ENCODE measurements at regions not wholly inside any gene's neighbourhood (a gene's known extent, or its start where the extent isn't known, plus 50 kb on each side); places are given as distances from the start of the nearest gene placed in this dataset.

DNA sequence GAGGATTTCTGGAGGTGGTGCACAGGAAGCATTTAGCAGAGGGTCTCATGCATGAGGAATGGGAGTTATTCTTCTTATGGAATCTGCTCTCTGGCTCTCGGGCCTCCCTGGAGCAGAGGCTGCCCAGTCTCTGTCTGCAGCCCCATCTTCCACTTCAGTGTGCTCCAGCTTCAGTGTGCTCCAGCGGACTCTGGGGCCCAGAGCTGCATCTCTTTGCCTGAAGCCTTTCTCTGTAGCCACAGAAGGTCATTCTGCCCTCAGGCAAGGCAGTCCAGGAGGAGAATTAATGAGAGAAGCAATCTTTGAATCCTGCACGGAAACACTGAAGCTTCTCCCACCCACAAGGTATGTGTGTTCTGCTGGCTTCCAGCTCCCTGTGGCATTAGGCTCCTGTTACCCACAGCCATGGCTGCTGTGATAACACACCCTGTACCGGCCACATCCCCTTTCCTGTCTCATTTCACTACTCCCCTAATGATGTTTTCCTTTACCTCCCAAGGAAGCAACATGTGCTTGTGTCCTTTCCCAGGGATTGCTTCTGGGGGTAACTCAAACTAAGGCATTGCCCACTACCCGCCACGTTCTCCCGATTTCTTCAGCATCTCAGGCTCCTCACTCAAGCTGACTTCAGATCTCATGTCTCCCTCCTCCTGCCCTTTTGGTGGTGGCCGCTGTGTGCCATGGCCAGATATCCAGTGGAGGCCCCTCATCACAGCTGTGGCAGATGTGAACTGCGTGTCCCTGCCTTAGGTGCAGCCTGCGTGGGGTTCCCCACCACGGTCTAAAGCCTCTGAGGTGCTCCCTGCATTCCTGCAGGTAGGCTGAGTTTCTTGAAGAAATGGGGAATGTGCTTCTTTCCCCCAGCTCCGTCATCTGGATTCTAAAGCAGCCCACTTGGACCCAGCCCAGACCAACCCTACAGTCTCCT, 181.2 kb upstream of the GALNT2 start:
- intact Hi-C loops (cut with DNase I; ENCODE audit: low total_unique reads): no loop called here
- Histone ChIP-seq H3K36me3 (no peaks in the 10 kb centered on the region), H3K4me3 (no peak overlapping the region), H3K27ac (peak overlapping the region in 1 of 5 donors; percentile 76), H3K4me1 (peaks cover 0 to 41% (median 0%) of the 10 kb centered on the region in 4 donors), H3K27me3 (no peaks in the 10 kb centered on the region), H3K9me3 (peaks cover 0 to 9% (median 0%) of the 10 kb centered on the region in 4 donors)
- TF ChIP-seq POLR2A (IDR thresholded peaks at IDR 0.05) (no peak), POLR2AphosphoS5 (IDR thresholded peaks at IDR 0.05) (no peak), EP300 (IDR thresholded peaks at IDR 0.05) (no peak)
- TF ChIP-seq, protein P1, sequence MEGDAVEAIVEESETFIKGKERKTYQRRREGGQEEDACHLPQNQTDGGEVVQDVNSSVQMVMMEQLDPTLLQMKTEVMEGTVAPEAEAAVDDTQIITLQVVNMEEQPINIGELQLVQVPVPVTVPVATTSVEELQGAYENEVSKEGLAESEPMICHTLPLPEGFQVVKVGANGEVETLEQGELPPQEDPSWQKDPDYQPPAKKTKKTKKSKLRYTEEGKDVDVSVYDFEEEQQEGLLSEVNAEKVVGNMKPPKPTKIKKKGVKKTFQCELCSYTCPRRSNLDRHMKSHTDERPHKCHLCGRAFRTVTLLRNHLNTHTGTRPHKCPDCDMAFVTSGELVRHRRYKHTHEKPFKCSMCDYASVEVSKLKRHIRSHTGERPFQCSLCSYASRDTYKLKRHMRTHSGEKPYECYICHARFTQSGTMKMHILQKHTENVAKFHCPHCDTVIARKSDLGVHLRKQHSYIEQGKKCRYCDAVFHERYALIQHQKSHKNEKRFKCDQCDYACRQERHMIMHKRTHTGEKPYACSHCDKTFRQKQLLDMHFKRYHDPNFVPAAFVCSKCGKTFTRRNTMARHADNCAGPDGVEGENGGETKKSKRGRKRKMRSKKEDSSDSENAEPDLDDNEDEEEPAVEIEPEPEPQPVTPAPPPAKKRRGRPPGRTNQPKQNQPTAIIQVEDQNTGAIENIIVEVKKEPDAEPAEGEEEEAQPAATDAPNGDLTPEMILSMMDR (IDR thresholded peaks at IDR 0.05): no peak
- no peak for DNase-seq
- WGBS, 5 donors: 83 to 89% (median 88%) methylated on average over 12 of the region's 12 CpGs

DNA sequence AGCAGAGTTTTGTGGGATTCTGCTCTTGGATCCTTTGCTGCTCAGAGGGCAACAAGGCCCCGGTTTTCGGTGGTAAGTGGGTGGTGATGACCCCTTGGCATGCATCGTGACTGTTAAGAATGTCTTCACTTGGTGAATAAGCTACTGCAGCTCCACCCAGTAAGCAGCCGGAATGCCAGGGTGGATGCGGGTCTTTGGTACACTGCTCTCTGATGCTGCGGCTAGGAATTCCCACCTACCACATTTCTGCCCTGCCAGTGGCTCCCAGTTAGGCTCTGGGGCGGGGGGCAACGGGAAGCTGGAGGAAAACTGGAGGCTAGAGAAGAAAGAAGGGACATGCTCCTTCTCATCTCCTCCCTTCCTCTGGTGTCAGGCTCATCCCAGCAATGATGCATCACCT, 180.4 kb upstream of the GALNT2 start:
- Histone ChIP-seq H3K4me1 (peaks cover 0 to 38% (median 0%) of the 10 kb centered on the region in 4 donors), H3K9me3 (peaks cover 0 to 9% (median 0%) of the 10 kb centered on the region in 4 donors), H3K27ac (peak overlapping the region in 2 of 5 donors; percentile 60 to 76), H3K4me3 (no peak overlapping the region), H3K36me3 (no peaks in the 10 kb centered on the region), H3K27me3 (no peaks in the 10 kb centered on the region)
- DNase-seq: no peak
- 85 to 93% (median 90%) methylated on average over 8 of the region's 8 CpGs for WGBS, 5 donors
- no peak for TF ChIP-seq POLR2A (IDR thresholded peaks at IDR 0.05)
- TF ChIP-seq, protein P1 (IDR thresholded peaks at IDR 0.05): no peak
- no peak for TF ChIP-seq EP300 (IDR thresholded peaks at IDR 0.05)
- TF ChIP-seq POLR2AphosphoS5 (IDR thresholded peaks at IDR 0.05): no peak
- intact Hi-C loops (cut with DNase I; ENCODE audit: low total_unique reads): no loop called here

DNA sequence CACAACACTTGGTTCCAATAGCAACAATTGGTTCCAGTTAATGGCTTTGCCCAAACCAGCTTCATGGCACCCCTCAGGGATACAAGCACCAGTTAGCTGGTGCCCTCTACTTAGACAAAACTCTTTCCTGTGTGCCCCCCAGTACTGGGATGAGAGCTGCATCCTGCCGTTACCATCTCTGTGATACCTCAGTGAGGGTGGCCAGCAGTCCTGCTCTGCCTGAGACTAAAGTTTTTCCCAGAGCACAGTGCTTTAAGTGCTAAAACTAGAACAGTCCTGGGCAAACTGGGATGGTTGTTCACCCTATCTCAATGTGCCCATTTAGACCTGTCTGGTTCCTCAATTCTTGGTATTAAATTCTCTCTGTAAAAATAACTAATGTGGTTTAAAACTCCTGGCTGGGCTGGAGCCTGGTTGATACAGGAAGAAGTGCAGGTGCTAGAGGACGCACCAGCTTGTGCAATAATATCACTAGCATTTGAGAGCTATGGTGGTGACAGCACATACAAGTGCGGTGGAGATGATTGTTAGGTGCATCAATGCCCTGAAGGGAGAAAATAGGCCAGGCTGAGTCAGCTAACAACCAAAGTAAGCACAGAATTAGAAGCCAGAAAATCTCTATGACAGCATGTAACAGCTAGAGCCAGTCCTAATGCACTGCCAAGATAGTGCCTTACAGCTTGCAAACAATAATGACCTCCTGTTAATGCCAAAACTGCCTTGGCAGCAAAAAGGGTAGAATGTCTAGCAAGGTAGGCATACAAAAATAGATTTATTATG, 179.8 kb upstream of the GALNT2 start:
- 78 to 87% (median 83%) methylated on average over 3 of the region's 3 CpGs for WGBS, 5 donors
- H3K27ac ChIP-seq: peak overlapping the region in 3 of 5 donors; percentile 57 to 79 (median 60)
- H3K4me3 ChIP-seq: no peak overlapping the region
- peaks cover 0 to 32% (median 0%) of the 10 kb centered on the region in 4 donors for H3K4me1 ChIP-seq
- TF ChIP-seq EP300 (IDR thresholded peaks at IDR 0.05) (no peak), POLR2AphosphoS5 (IDR thresholded peaks at IDR 0.05) (peak in 2 of 3 donors; percentile 30 to 65)
- H3K27me3 ChIP-seq: no peaks in the 10 kb centered on the region
- intact Hi-C loops (cut with DNase I; ENCODE audit: low total_unique reads): no loop called here
- no peaks in the 10 kb centered on the region for H3K36me3 ChIP-seq
- peaks cover 0 to 9% (median 0%) of the 10 kb centered on the region in 4 donors for H3K9me3 ChIP-seq
- peak in 1 of 2 donors; percentile 31 for DNase-seq

- no peak for DNase-seq
- no peak overlapping the region for H3K4me3 ChIP-seq
- no peaks in the 10 kb centered on the region for H3K36me3 ChIP-seq
- peak overlapping the region in 4 of 5 donors; percentile 17 to 79 (median 44) for H3K27ac ChIP-seq
- H3K27me3 ChIP-seq: no peaks in the 10 kb centered on the region
- H3K9me3 ChIP-seq: peaks cover 0 to 9% (median 0%) of the 10 kb centered on the region in 4 donors
- 88 to 96% (median 93%) methylated on average over 2 of the region's 2 CpGs for WGBS, 5 donors
- TF ChIP-seq, protein P1 (IDR thresholded peaks at IDR 0.05): no peak
- TF ChIP-seq EP300 (IDR thresholded peaks at IDR 0.05): no peak
- intact Hi-C loops (cut with DNase I; ENCODE audit: low total_unique reads): no loop called here
- H3K4me1 ChIP-seq: peaks cover 0 to 23% (median 0%) of the 10 kb centered on the region in 4 donors
Observed at GRCh38 chr1:229888157-229888556, 178.9 kb upstream of the GALNT2 start.

Data from stomach (tissue), 8 donors.